GM23338 (cell line): ENCODE measurements at regions not wholly inside any gene's neighbourhood (a gene's known extent, or its start where the extent isn't known, plus 50 kb on each side); places are given as distances from the start of the nearest gene placed in this dataset.

ENCODE experiments used
- ATAC-seq: fragments of 200-7000 bp; cut with Tn5 transposase; 3 replicates; pipeline ENCODE4 v1.9.1; 2020
- DNase-seq: peaks from one replicate; pipeline ENCODE4 v3.0.0-alpha.2; 2015; ENCODE audit warnings: low spot score
- H2AFZ ChIP-seq: fragments of 200-600 bp; sonication (generic); 2 replicates; pipeline ENCODE4 v1.8.0; 2016; ENCODE audit warnings: antibody characterized with exemption, mild to moderate bottlenecking, moderate library complexity
- H3F3A ChIP-seq: fragments of 200-600 bp; sonication (generic); replicated peaks from 2 replicates; pipeline ENCODE4 v1.8.0; 2017; ENCODE audit warnings: antibody characterized with exemption, mixed run types, low read depth
- H3K27ac ChIP-seq: fragments of 200-600 bp; sonication (generic); 2 replicates; pipeline ENCODE4 v1.6.1; 2016; ENCODE audit warnings: low read depth
- H3K27me3 ChIP-seq: fragments of 200-600 bp; sonication (generic); 2 replicates; pipeline ENCODE4 v1.8.0; 2016; ENCODE audit warnings: mild to moderate bottlenecking, mixed run types, moderate library complexity; ENCODE audit not compliant: insufficient read depth
- H3K36me3 ChIP-seq: fragments of 200-600 bp; sonication (generic); 2 replicates; pipeline ENCODE4 v1.8.0; 2016; ENCODE audit warnings: mild to moderate bottlenecking; ENCODE audit not compliant: insufficient read depth
- H3K4me1 ChIP-seq: fragments of 200-600 bp; sonication (generic); 2 replicates; pipeline ENCODE4 v1.8.0; 2016; ENCODE audit warnings: mild to moderate bottlenecking, moderate library complexity; ENCODE audit not compliant: insufficient read depth
- H3K4me2 ChIP-seq: fragments of 200-600 bp; sonication (generic); 2 replicates; pipeline ENCODE4 v1.7.1; 2017; ENCODE audit warnings: mixed run types
- H3K4me3 ChIP-seq: fragments of 200-600 bp; sonication (generic); 2 replicates; pipeline ENCODE4 v1.6.1; 2016; ENCODE audit warnings: mixed run types
- H3K79me2 ChIP-seq: fragments of 200-600 bp; sonication (generic); replicated peaks from 2 replicates; pipeline ENCODE4 v1.8.0; 2017; ENCODE audit warnings: mild to moderate bottlenecking; ENCODE audit not compliant: insufficient read depth
- H3K9me2 ChIP-seq: fragments of 200-600 bp; sonication (generic); 2 replicates; pipeline ENCODE4 v1.8.0; 2017; ENCODE audit not compliant: insufficient read depth
- H4K20me1 ChIP-seq: fragments of 200-600 bp; sonication (generic); replicated peaks from 2 replicates; pipeline ENCODE4 v1.8.0; 2017; ENCODE audit warnings: mild to moderate bottlenecking; ENCODE audit not compliant: insufficient read depth
- H3K27ac Mint-ChIP-seq: 2 replicates; pipeline ENCODE4 v1.8.0; 2020; ENCODE audit warnings: inconsistent platforms, mild to moderate bottlenecking, moderate library complexity, mixed read lengths
- H3K27me3 Mint-ChIP-seq: 3 replicates; pipeline ENCODE4 v1.8.0; 2022; ENCODE audit warnings: low read depth, mild to moderate bottlenecking, moderate library complexity, mixed read lengths, inconsistent platforms; ENCODE audit not compliant: insufficient read depth, poor library complexity
- H3K36me3 Mint-ChIP-seq: 3 replicates; pipeline ENCODE4 v1.8.0; 2021; ENCODE audit warnings: low read depth, mild to moderate bottlenecking, inconsistent platforms, moderate library complexity, mixed read lengths
- H3K4me1 Mint-ChIP-seq: 3 replicates; pipeline ENCODE4 v1.8.0; 2020; ENCODE audit warnings: mild to moderate bottlenecking, inconsistent platforms, mixed read lengths
- H3K4me3 Mint-ChIP-seq: 3 replicates; pipeline ENCODE4 v1.8.0; 2021; ENCODE audit warnings: moderate library complexity, mild to moderate bottlenecking, inconsistent platforms, mixed read lengths
- H3K9me3 Mint-ChIP-seq: 3 replicates; pipeline ENCODE4 v1.8.0; 2020; ENCODE audit warnings: moderate library complexity, mild to moderate bottlenecking, inconsistent platforms, mixed read lengths
- CTCF ChIP-seq, 2 experiments: fragments of 200-600 bp in 1 of 2; sonication (generic) in 1 of 2; conservative IDR thresholded peaks; 2 replicates each; pipeline versions ENCODE4 v1.5.1 to v1.6.1; 2016 to 2017; ENCODE audit warnings: antibody characterized with exemption in 2 of 2, low read depth in 2 of 2, mild to moderate bottlenecking in 2 of 2, moderate library complexity in 1 of 2
- ETS1 ChIP-seq: IDR thresholded peaks from 2 replicates; pipeline ENCODE4 v1.6.1; 2016; ENCODE audit warnings: antibody characterized with exemption
- EZH2phosphoT487 ChIP-seq: fragments of 200-600 bp; sonication (generic); IDR thresholded peaks from one replicate; pipeline ENCODE4 v1.8.1; 2018; ENCODE audit warnings: antibody characterized with exemption; ENCODE audit not compliant: unreplicated experiment
- JUNB ChIP-seq: IDR thresholded peaks from one replicate; pipeline ENCODE4 v1.6.1; 2016; ENCODE audit warnings: antibody characterized with exemption; ENCODE audit not compliant: unreplicated experiment
- ZNF114 ChIP-seq: fragments of 250-450 bp; sonication (Bioruptor Pico); IDR thresholded peaks from 2 replicates; pipeline ENCODE4 v1.5.0; 2020; ENCODE audit warnings: mild to moderate bottlenecking, moderate library complexity
- ZNF462 ChIP-seq: fragments of 250-450 bp; sonication (Bioruptor Pico); IDR thresholded peaks from 2 replicates; pipeline ENCODE4 v1.5.0; 2020; ENCODE audit warnings: mild to moderate bottlenecking, moderate library complexity

- peaks cover 8% of the 10 kb centered on the region for H3F3A ChIP-seq
- no peak overlapping the region for H3K4me2 ChIP-seq
- no peak overlapping the region for H3K4me3 Mint-ChIP-seq
- no peaks in the 10 kb centered on the region for H4K20me1 ChIP-seq
- DNase-seq (no peak), ATAC-seq (no peak)
- no peak overlapping the region for H3K4me3 ChIP-seq
- no peaks in the 10 kb centered on the region for H3K27me3 ChIP-seq
- H3K36me3 ChIP-seq, result no peaks in the 10 kb centered on the region
- no peaks in the 10 kb centered on the region for H3K9me2 ChIP-seq
- peaks cover 13% of the 10 kb centered on the region for H3K27me3 Mint-ChIP-seq
- TF ChIP-seq EZH2phosphoT487 (no peak), CTCF (conservative IDR thresholded peaks at IDR 0.05; ENCODE audit: low read depth in 2 of 2) (no peak), JUNB (no peak), ZNF114 (CRISPR knock-in tag) (no peak), ZNF462 (CRISPR knock-in tag) (no peak), ETS1 (no peak)
- H3K27ac Mint-ChIP-seq, result no peak overlapping the region
- H3K4me1 Mint-ChIP-seq, result peaks cover 68% of the 10 kb centered on the region
- peaks cover 20% of the 10 kb centered on the region for H3K4me1 ChIP-seq
- H3K79me2 ChIP-seq, result no peaks in the 10 kb centered on the region
- no peaks in the 10 kb centered on the region for H3K9me3 Mint-ChIP-seq
- H2AFZ ChIP-seq, result no peak overlapping the region
- H3K36me3 Mint-ChIP-seq, result no peaks in the 10 kb centered on the region
- H3K27ac ChIP-seq, result no peak overlapping the region
Observed at GRCh38 chr22:19619144-19620009, 94.9 kb upstream of the SEPTIN5 start.
